ENCODE measurements at regions not wholly inside any gene's neighbourhood (a gene's known extent, or its start where the extent isn't known, plus 50 kb on each side); places are given as distances from the start of the nearest gene placed in this dataset.

DNA sequence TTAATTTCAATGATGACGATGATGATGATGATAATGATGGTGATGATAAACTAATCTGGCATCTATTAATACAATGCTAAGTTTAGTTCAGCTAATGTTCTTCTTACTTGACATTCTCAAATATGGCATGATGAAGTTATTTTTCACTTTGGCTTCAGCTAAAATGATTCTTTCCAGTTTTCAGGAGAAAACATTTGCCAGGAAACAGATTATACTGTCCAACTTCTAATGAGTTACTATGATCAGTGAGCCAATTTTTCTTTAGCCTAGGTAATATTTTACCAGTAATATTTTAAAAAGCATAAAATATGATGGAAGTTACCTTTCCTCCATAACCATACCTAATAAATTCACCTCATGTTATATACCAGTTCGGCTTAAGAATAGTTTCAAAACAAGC, 245.7 kb upstream of the CSNK1A1L start:
- TF ChIP-seq JUNB (IDR thresholded peaks at IDR 0.05; ENCODE audit: unreplicated experiment) (no peak), NANOG (IDR thresholded peaks at IDR 0.05; ENCODE audit: borderline replicate concordance) (no peak), CREB1 (CRISPR knock-in tag; IDR thresholded peaks at IDR 0.05; ENCODE audit: low read depth) (no peak), ZNF331 (CRISPR knock-in tag; IDR thresholded peaks at IDR 0.05; ENCODE audit: low read depth) (no peak), ZNF114 (CRISPR knock-in tag; IDR thresholded peaks at IDR 0.05) (no peak), EZH2phosphoT487 (IDR thresholded peaks at IDR 0.05; ENCODE audit: unreplicated experiment) (no peak), EZH2 (IDR thresholded peaks at IDR 0.05; ENCODE audit: low read depth, unreplicated experiment) (no peak)
- TF ChIP-seq, protein P1, sequence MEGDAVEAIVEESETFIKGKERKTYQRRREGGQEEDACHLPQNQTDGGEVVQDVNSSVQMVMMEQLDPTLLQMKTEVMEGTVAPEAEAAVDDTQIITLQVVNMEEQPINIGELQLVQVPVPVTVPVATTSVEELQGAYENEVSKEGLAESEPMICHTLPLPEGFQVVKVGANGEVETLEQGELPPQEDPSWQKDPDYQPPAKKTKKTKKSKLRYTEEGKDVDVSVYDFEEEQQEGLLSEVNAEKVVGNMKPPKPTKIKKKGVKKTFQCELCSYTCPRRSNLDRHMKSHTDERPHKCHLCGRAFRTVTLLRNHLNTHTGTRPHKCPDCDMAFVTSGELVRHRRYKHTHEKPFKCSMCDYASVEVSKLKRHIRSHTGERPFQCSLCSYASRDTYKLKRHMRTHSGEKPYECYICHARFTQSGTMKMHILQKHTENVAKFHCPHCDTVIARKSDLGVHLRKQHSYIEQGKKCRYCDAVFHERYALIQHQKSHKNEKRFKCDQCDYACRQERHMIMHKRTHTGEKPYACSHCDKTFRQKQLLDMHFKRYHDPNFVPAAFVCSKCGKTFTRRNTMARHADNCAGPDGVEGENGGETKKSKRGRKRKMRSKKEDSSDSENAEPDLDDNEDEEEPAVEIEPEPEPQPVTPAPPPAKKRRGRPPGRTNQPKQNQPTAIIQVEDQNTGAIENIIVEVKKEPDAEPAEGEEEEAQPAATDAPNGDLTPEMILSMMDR (conservative IDR thresholded peaks at IDR 0.05; ENCODE audit: low read depth in 2 of 2), result no peak
- TF ChIP-seq, protein P2, sequence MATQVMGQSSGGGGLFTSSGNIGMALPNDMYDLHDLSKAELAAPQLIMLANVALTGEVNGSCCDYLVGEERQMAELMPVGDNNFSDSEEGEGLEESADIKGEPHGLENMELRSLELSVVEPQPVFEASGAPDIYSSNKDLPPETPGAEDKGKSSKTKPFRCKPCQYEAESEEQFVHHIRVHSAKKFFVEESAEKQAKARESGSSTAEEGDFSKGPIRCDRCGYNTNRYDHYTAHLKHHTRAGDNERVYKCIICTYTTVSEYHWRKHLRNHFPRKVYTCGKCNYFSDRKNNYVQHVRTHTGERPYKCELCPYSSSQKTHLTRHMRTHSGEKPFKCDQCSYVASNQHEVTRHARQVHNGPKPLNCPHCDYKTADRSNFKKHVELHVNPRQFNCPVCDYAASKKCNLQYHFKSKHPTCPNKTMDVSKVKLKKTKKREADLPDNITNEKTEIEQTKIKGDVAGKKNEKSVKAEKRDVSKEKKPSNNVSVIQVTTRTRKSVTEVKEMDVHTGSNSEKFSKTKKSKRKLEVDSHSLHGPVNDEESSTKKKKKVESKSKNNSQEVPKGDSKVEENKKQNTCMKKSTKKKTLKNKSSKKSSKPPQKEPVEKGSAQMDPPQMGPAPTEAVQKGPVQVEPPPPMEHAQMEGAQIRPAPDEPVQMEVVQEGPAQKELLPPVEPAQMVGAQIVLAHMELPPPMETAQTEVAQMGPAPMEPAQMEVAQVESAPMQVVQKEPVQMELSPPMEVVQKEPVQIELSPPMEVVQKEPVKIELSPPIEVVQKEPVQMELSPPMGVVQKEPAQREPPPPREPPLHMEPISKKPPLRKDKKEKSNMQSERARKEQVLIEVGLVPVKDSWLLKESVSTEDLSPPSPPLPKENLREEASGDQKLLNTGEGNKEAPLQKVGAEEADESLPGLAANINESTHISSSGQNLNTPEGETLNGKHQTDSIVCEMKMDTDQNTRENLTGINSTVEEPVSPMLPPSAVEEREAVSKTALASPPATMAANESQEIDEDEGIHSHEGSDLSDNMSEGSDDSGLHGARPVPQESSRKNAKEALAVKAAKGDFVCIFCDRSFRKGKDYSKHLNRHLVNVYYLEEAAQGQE (IDR thresholded peaks at IDR 0.05; ENCODE audit: unreplicated experiment), result no peak
- TF ChIP-seq, protein P3, sequence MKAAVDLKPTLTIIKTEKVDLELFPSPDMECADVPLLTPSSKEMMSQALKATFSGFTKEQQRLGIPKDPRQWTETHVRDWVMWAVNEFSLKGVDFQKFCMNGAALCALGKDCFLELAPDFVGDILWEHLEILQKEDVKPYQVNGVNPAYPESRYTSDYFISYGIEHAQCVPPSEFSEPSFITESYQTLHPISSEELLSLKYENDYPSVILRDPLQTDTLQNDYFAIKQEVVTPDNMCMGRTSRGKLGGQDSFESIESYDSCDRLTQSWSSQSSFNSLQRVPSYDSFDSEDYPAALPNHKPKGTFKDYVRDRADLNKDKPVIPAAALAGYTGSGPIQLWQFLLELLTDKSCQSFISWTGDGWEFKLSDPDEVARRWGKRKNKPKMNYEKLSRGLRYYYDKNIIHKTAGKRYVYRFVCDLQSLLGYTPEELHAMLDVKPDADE (IDR thresholded peaks at IDR 0.05), result no peak
- TF ChIP-seq, protein P4, sequence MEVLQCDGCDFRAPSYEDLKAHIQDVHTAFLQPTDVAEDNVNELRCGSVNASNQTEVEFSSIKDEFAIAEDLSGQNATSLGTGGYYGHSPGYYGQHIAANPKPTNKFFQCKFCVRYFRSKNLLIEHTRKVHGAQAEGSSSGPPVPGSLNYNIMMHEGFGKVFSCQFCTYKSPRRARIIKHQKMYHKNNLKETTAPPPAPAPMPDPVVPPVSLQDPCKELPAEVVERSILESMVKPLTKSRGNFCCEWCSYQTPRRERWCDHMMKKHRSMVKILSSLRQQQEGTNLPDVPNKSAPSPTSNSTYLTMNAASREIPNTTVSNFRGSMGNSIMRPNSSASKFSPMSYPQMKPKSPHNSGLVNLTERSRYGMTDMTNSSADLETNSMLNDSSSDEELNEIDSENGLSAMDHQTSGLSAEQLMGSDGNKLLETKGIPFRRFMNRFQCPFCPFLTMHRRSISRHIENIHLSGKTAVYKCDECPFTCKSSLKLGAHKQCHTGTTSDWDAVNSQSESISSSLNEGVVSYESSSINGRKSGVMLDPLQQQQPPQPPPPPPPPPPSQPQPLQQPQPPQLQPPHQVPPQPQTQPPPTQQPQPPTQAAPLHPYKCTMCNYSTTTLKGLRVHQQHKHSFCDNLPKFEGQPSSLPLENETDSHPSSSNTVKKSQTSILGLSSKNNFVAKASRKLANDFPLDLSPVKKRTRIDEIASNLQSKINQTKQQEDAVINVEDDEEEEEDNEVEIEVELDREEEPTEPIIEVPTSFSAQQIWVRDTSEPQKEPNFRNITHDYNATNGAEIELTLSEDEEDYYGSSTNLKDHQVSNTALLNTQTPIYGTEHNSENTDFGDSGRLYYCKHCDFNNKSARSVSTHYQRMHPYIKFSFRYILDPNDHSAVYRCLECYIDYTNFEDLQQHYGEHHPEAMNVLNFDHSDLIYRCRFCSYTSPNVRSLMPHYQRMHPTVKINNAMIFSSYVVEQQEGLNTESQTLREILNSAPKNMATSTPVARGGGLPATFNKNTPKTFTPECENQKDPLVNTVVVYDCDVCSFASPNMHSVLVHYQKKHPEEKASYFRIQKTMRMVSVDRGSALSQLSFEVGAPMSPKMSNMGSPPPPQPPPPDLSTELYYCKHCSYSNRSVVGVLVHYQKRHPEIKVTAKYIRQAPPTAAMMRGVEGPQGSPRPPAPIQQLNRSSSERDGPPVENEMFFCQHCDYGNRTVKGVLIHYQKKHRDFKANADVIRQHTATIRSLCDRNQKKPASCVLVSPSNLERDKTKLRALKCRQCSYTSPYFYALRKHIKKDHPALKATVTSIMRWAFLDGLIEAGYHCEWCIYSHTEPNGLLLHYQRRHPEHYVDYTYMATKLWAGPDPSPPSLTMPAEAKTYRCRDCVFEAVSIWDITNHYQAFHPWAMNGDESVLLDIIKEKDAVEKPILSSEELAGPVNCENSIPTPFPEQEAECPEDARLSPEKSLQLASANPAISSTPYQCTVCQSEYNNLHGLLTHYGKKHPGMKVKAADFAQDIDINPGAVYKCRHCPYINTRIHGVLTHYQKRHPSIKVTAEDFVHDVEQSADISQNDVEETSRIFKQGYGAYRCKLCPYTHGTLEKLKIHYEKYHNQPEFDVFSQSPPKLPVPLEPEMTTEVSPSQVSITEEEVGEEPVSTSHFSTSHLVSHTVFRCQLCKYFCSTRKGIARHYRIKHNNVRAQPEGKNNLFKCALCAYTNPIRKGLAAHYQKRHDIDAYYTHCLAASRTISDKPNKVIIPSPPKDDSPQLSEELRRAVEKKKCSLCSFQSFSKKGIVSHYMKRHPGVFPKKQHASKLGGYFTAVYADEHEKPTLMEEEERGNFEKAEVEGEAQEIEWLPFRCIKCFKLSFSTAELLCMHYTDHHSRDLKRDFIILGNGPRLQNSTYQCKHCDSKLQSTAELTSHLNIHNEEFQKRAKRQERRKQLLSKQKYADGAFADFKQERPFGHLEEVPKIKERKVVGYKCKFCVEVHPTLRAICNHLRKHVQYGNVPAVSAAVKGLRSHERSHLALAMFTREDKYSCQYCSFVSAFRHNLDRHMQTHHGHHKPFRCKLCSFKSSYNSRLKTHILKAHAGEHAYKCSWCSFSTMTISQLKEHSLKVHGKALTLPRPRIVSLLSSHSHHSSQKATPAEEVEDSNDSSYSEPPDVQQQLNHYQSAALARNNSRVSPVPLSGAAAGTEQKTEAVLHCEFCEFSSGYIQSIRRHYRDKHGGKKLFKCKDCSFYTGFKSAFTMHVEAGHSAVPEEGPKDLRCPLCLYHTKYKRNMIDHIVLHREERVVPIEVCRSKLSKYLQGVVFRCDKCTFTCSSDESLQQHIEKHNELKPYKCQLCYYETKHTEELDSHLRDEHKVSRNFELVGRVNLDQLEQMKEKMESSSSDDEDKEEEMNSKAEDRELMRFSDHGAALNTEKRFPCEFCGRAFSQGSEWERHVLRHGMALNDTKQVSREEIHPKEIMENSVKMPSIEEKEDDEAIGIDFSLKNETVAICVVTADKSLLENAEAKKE (CRISPR knock-in tag; IDR thresholded peaks at IDR 0.05), result no peak
- no peaks in the 10 kb centered on the region for H3K9me2 ChIP-seq (ENCODE audit: insufficient read depth)
- Mint-ChIP-seq H3K27ac (no peak overlapping the region), H3K9me3 (no peaks in the 10 kb centered on the region), H3K4me1 (no peaks in the 10 kb centered on the region), H3K4me3 (no peak overlapping the region), H3K27me3 (ENCODE audit: insufficient read depth, low read depth, poor library complexity) (no peaks in the 10 kb centered on the region), H3K36me3 (ENCODE audit: low read depth) (no peaks in the 10 kb centered on the region)
- no peaks in the 10 kb centered on the region for H3K36me3 ChIP-seq (ENCODE audit: insufficient read depth)
- ATAC-seq (no peak), DNase-seq (ENCODE audit: low spot score) (no peak)
- H3K27ac ChIP-seq (ENCODE audit: low read depth), result no peak overlapping the region
- H3K4me1 ChIP-seq (ENCODE audit: insufficient read depth), result no peaks in the 10 kb centered on the region
- no peak overlapping the region for H3K4me2 ChIP-seq
- H3K27me3 ChIP-seq (ENCODE audit: insufficient read depth), result no peaks in the 10 kb centered on the region
- H2AFZ ChIP-seq, result no peak overlapping the region
- no peak overlapping the region for H3K4me3 ChIP-seq
- H4K20me1 ChIP-seq (replicated peaks; ENCODE audit: insufficient read depth), result no peaks in the 10 kb centered on the region
- no peaks in the 10 kb centered on the region for H3F3A ChIP-seq (replicated peaks; ENCODE audit: low read depth)
- no peaks in the 10 kb centered on the region for H3K79me2 ChIP-seq (replicated peaks; ENCODE audit: insufficient read depth)

Measured in GM23338 (cell line).